GM08714 (cell line): ENCODE measurements at regions not wholly inside any gene's neighbourhood (a gene's known extent, or its start where the extent isn't known, plus 50 kb on each side); places are given as distances from the start of the nearest gene placed in this dataset.

Experiments used
- H3K4me3 ChIP-seq: fragments of 200-500 bp; sonication (Bioruptor generic); 2 replicates; pipeline ENCODE4 v1.5.1; 2014; ENCODE audit warnings: mild to moderate bottlenecking, low read length, inconsistent platforms
- ZNF274 ChIP-seq: IDR thresholded peaks from 2 replicates; pipeline ENCODE4 v1.6.1; 2012; ENCODE audit warnings: mild to moderate bottlenecking, low read depth, low read length

DNA sequence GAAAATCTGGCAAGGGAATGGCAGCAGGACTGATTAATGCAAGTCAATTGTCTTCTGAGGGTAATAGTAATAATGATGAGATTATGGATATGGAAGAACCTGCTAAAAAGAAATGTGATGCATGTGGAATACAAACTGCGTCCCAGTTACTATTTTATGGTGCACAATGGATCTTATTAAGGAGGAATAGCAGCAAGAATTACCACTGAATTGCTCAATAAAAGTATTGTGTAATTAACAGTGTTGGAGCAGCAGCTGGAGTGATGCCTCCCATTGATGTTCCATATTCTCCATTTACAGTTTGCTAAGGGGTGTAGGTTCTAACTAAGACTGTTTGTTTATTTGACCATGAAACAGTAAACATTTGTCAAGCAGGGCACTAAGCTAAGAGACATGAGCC is 167.9 kb downstream of the HRH4 start:
- no peak for TF ChIP-seq ZNF274
- H3K4me3 ChIP-seq = no peak overlapping the region

DNA sequence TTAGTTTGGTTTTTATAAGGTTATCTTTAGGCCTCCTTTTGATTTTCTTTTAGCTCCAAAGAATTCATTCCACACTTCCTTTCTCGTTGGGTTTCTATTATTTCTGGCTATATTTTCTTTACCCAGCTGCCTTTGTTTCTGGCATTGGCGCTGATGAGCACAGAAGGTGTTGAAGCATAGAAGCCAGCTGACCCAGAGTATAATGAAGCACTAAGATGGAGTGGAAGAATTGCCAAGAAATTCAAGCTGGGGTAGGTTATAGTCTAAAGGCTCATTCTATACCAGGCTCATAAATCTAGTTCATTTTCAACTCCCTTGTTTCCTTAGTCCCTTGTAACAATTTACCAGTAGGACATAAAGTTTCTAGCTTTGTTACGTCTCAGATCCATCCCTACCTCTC is 169.5 kb downstream of the HRH4 start:
- TF ChIP-seq ZNF274 = no peak
- H3K4me3 ChIP-seq = no peak overlapping the region

DNA sequence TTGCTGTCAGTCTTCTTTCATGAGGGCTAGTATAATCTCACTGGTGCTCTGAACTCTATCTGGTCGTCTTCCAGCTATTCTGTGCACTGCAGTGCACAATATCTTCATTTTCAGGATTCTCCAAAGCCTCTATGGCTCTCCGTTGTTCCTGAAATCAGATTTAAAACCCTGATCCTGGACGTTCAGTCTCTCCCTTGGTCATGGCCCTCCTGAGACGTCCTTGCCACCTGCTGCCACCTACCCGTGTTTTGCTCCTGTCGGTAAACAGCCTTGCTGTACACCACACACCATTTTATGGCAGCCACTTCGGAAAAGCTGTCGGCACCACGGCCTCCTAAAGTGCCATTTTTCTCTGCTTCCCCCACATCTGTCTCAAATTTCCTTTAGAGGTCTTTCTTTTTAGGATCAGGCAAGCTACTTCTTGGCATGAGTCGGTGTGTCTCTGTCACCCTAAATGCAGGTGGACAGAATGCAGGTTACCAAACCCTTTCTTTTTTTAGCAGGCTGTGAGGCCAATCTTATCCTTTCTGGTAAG is 170.0 kb downstream of the HRH4 start:
- no peak for TF ChIP-seq ZNF274
- H3K4me3 ChIP-seq = no peak overlapping the region

DNA sequence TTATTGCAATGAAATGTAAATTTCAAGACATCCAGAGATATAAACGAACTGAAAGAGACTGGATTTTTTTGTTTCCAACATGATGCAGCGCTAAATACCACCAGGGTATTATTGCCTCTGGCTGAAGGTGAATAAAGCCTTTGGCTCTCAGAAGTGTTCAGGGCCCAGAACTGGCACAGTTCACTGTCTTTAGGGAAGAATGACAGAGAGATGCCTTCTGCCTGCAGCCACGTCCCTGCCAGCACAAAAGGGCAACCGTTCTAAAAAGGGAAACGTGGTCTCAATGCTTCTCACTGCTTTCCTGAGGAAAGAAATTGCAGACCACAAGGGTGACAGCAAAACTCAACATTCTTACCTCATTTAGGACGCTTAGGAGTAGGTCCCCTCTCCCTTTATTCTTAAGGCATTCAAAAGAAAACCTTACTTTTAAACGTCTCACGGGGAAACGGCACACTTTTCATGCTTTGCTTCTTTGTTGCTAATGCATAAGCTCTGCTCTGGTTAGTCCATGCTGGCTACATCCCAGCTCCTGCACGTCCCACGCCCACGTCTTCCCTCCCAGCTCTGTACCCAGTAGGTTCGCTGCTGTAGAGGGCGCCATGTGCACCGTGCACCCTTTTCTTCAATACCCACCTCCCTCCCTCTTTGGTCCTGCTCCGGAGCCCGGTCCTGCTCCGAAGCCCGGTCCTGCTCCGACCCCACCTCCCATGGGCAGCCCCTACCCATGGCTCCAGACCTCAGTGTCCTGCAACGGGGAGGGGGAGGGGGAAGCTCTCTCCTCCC is 171.0 kb downstream of the HRH4 start:
- no peak for TF ChIP-seq ZNF274
- H3K4me3 ChIP-seq = no peak overlapping the region

DNA sequence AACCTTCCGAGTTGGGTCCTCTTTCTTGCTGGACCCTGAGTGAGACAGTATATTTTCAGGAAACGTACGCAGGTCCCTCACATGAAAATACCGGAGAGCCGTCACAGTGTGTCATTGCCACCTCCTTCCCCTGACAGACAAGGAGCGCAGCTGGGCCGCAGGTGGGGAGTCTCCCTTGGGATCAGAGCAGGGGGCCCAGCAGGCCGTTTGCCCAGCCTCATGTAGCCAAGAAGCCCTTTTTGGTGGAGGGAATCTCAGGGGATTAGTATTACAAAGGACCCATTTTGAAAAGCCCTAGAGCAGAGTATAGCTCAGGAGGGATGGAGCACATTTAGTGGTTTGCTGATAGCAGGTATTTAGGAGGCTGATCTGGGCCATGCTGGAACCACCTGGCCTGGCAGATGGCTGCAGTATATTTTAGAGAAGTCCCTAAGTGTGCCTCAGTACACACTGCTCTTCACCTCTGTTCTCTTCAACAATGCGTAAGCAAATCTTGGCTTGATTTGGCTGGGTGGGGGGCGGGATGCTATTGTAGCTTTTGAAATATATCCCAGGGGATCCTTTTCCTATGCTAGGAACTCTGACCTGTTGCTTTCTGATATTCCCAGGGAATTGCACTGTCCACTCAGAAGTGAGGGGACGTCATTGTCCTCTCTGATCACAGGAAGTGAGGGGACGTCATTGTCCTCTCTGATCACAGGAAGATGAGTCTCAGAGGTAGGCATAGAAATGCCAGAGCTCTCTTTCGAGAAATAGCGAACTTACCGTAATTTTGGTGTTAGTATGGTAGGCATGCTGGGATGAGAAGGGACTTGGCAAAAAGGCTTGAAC is 171.9 kb downstream of the HRH4 start:
- no peak overlapping the region for H3K4me3 ChIP-seq

DNA sequence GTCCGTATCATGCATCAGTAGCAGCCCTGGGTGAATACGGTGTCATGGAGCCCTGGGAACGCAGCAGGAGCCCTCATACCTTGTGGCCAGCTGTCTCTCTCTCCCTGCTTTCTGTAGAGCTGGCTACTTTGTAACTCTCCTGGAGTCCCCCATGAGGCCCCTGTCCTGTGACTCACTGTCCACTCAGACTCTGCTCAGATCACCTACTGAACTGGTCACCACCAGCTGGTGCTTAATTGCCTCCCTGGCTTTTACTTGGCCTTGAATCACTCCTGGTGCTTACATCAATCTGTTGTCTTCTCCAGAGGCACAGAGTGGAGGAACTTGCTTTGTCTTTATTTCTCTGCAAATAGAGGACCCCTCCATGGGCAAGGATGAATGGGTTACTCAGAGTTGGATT is 172.7 kb downstream of the HRH4 start:
- no peak for TF ChIP-seq ZNF274
- H3K4me3 ChIP-seq = no peak overlapping the region

More for the DNA sequence above, 171.9 kb downstream of the HRH4 start:
- TF ChIP-seq ZNF274 = no peak

DNA sequence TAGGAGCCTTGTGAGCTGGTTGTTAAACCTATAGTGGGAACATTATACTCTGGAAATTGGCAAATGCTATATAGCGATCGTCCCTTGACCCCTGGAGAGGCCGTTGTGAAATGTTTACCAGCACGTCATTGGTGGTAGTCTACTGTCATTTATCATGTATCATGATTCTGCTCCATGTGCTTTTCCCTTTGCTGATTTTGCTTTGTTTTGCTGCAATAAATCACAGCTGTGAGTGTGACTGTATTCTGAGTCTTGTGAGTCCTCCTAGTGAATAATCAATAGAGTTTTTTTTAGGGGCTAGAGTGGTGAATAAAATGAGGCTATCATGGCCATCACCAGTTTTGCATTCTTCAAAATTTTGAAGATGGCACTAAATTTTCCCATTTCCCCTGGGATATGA is 189.1 kb downstream of the HRH4 start:
- TF ChIP-seq ZNF274 = no peak
- no peak overlapping the region for H3K4me3 ChIP-seq

DNA sequence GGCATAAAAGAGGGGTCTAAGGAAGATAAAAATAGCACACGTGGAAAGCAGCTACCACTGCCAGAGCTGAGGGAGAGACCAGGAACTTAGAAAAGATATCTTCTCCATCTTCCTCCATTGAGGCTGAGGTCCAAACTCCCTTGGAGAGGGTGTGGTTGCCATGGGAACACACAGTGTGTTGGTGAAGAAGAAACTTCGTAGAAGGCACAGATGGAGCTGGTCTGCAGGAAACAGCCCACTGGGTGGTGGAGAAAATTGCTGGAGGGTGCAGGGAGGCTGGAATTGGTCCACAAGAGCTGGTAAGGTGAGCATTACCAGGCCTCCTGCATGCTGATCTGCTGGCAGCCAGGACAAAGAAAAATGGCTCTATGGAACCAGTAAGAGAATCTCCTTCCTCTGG is 191.0 kb downstream of the HRH4 start:
- H3K4me3 ChIP-seq = no peak overlapping the region
- TF ChIP-seq ZNF274 = no peak

DNA sequence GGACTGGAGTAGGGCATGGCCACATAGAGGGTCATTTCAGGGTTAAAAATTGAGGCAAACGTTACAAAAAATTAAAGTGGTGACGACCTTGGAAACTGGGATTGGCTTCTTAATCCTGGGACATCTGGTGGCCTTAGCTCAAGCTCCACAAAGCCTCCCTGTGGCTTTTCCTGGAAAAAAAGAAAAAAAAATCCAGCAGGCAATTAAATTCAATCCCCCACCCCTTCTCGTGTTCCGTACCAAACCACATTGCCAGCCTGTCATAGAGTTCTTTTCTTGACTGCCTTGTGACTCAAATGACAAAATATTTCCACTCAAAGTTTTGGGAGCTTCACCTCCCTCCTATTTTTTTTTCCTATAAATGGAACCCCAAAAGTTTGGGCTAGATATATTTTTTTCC is 195.6 kb downstream of the HRH4 start:
- TF ChIP-seq ZNF274 = no peak
- H3K4me3 ChIP-seq = no peak overlapping the region

DNA sequence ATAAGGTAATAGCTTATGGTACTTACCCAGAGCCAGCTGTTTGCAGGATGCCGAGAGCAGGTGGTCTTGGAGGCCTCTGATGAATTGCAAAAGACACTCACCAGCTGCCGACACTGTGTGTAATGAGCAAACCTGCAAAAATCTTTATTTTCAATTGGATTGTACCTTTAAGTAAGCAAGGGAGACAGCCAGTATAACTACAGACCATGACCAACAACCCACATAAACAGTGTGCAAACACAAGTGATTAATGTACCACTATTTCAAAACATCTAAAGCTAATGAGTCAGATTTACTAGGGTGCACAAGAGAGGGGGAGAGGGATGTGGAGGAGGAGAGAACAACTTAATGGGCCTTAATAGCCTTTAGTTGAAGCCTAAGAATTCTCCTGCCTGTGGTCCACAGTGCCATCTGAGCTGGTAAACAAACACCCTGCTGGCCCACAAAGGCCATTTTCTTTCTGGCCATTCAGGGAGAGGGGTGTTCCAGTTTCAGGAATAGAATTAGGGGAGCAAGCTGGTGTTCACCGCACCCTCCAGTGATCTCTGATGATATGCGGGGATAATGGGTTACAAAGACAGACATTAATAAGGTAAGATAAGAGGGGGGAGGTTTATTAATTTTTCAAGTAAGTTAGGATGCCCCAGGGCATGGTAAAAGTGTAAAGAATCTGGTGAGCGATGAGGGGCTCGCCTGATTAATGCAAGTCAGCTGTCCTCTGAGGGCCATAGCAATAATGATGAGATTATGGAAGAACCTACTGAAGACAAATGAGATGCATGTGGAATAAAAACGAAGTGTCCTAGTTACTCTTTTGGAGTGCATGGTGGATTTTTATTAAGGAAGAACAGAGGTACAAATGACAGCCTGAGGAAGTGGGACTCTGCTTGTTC is 196.4 kb downstream of the HRH4 start:
- no peak for TF ChIP-seq ZNF274
- H3K4me3 ChIP-seq = no peak overlapping the region

DNA sequence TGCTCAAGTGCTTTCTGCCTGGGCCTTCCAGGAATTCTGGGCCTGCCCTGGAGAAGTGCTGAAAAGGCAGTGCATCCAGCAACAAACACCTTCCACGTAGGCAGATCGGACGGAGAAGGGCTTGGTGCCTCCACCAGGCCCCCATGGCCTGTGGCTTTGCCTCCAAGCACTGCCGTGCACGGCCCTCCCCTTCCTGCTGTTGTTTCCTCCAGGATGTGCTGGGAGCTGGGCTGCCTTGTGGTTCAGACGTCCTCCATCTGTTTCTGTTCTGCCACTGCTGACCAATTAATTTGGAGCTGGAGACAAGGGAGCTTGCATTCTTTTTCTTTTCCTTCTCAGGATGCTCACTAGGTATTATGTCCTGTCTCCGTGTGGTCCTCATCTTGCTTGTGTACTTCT is 197.0 kb downstream of the HRH4 start:
- H3K4me3 ChIP-seq = no peak overlapping the region
- no peak for TF ChIP-seq ZNF274

DNA sequence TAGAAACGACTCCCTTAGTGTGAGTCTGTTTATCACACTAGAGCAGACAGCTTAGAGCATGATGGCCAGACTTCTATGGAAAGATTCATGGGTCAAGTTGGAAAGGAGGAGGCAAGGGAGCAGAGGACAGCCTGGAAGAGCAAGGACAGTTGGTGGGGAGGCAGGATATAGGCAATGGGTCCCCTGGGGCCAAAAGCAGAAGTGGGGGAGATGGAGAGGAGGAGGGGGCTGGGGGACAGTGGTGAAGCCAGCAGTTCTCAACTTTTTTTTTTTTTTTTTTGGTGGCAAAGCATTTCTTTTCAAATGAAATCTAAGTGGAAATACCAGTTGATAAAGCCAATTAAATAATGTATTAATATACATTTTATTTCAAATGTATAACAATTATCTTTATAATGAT is 197.9 kb downstream of the HRH4 start:
- TF ChIP-seq ZNF274 = no peak

DNA sequence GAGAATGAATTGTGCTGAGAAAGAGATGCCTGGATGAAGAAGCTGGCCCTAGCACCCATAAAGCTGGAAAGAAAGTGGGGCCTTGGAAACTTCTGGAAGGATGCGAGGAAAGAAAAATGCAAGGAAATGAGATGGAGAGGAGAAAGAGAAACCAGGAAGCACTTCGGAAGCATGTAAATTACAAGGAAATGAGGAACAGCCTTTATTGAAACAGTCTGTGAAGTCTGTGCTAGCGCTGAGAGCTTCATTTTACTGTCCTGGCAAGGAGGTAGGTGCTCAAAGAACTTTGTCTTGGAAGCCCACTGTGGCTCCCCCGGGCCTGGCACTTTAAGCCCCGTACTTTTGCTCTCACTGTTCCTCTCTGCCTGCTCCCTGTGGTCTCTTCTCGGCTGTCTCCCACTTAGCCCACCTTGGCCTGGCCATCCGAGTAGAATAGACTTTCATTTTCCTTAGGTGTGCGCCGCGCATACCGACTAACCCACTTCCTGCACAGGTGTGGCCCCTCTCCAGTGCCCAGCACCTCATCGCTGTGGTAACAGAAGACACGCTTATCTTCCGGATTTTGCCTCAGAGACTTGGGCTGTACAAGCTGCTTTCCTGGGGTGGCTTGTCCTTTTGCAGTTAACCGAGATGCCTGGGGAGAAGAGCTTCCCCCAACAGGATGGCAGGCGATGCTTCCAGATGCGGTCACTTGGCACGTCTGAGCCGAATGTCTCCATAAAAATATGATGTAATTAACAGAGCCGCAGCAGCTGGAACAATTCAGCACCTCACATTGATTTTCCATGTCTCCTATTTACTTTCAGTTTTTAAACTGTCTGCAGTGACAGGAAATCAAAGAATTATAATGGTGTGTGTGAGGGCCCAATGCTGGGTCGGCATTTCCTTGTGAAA is 199.6 kb downstream of the HRH4 start:
- TF ChIP-seq ZNF274 = no peak
- peak overlapping the region; percentile 14; the same call in 1 of the 2 replicates for H3K4me3 ChIP-seq

More for the DNA sequence above, 197.9 kb downstream of the HRH4 start:
- no peak overlapping the region for H3K4me3 ChIP-seq
